Esophagus muscularis mucosa (tissue), 3 donors: ENCODE measurements at regions not wholly inside any gene's neighbourhood (a gene's known extent, or its start where the extent isn't known, plus 50 kb on each side); places are given as distances from the start of the nearest gene placed in this dataset.

Experiments
- POLR2A ChIP-seq: fragments of 450-650 bp; IDR thresholded peaks from one replicate; pipeline ENCODE4 v1.6.1; 2017; ENCODE audit warnings: antibody characterized with exemption, moderate library complexity, mild to moderate bottlenecking, low read depth
- TF ChIP-seq, protein P1 (sequence below), 3 experiments: fragments of 200-600 bp in 2 of 3; fragments of 450-650 bp in 1 of 3; sonication (generic) in 2 of 3; IDR thresholded peaks; one replicate each; pipeline ENCODE4 v1.5.1; 2017 to 2019; ENCODE audit warnings: antibody characterized with exemption in 3 of 3, mild to moderate bottlenecking in 2 of 3, moderate library complexity in 1 of 3

DNA sequence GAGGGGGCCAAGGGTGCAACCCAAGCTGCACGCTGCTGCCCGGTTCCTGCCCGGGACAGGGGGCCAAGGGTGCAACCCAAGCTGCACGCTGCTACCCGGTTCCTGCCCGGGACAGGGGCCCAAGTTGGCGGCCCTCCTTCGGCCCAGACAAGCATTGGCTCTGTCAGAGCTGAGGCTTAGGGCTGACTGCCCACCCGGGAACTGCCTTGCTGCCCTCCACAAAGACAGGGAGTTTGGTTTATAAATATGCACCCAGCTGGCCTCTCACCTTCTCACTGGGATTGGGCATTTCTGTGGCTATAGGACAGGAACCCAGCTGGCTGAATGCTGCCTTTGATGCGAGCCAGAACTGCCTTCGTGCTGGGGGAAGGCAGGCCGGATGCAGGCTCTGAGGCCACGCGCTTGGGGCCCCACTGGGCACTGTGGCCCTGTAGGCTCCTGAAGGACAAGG lies 105.7 kb downstream of the IRX5 start:
- no peak for TF ChIP-seq POLR2A
- TF ChIP-seq, protein P1, sequence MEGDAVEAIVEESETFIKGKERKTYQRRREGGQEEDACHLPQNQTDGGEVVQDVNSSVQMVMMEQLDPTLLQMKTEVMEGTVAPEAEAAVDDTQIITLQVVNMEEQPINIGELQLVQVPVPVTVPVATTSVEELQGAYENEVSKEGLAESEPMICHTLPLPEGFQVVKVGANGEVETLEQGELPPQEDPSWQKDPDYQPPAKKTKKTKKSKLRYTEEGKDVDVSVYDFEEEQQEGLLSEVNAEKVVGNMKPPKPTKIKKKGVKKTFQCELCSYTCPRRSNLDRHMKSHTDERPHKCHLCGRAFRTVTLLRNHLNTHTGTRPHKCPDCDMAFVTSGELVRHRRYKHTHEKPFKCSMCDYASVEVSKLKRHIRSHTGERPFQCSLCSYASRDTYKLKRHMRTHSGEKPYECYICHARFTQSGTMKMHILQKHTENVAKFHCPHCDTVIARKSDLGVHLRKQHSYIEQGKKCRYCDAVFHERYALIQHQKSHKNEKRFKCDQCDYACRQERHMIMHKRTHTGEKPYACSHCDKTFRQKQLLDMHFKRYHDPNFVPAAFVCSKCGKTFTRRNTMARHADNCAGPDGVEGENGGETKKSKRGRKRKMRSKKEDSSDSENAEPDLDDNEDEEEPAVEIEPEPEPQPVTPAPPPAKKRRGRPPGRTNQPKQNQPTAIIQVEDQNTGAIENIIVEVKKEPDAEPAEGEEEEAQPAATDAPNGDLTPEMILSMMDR (IDR thresholded peaks at IDR 0.05): no peak
